GM12875 (cell line): ENCODE measurements at regions not wholly inside any gene's neighbourhood (a gene's known extent, or its start where the extent isn't known, plus 50 kb on each side); places are given as distances from the start of the nearest gene placed in this dataset.

Experiments
- H3K4me3 ChIP-seq: one replicate; pipeline ENCODE4 v1.5.1; 2011; ENCODE audit warnings: low read depth, low read length, control low read depth
- CTCF ChIP-seq: IDR thresholded peaks from 2 replicates; pipeline ENCODE4 v1.5.1; 2011; ENCODE audit warnings: low read depth, mild to moderate bottlenecking, control low read depth, inconsistent platforms, low read length, moderate library complexity, borderline replicate concordance; ENCODE audit not compliant: insufficient read depth

DNA sequence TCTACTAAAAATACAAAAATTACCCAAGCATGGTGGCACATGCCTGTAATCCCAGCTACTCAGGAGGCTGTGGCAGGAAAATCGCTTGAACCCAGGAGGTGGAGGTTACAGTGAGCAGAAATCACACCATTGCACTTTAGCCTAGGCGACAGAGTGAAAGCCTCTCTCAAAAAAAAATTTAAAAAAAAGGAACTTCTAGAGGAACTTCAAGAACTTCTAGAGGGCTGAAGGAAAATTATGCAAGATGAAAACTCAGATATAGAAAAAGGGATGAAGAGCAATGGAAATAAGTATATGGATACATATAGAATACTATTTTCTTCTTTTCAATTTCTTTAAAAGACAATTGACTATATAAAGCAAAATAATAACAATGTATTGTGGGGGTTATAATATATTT is 51.2 kb upstream of the PRR5 start:
- no peak overlapping the region for H3K4me3 ChIP-seq
- TF ChIP-seq CTCF = no peak

- H3K4me3 ChIP-seq = no peak overlapping the region
- no peak for TF ChIP-seq CTCF
Measured at GRCh38 chr22:44648821-44649565, 53.0 kb upstream of the PRR5 start.

GRCh38 chr22:44648085-44648820 is 53.8 kb upstream of the PRR5 start:
- H3K4me3 ChIP-seq = no peak overlapping the region
- TF ChIP-seq CTCF = no peak

DNA sequence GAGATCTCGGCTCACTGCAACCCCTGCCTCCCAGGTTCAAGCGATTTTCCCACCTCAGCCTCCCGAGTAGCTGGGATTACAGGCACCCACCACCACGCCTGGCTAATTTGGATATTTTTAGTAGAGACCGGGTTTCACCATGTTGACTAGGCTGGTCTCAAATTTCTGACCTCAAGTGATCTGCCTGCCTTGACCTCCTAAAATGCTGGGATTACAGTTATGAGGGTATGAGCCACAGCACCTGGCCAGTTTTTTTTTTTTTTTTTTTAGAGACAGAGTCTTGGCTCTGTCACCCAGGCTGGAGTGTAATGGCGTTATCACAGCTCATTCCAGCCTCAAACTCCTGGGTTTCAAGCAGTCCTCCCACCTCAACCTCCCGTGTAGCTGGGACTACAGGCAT is 54.9 kb upstream of the PRR5 start:
- H3K4me3 ChIP-seq = no peak overlapping the region
- no peak for TF ChIP-seq CTCF

- no peak for TF ChIP-seq CTCF
- no peak overlapping the region for H3K4me3 ChIP-seq
Measured at GRCh38 chr22:44646668-44647067, 55.3 kb upstream of the PRR5 start.

GRCh38 chr22:44646141-44646540 is 55.9 kb upstream of the PRR5 start:
- no peak for TF ChIP-seq CTCF

GRCh38 chr22:44645531-44645930 is 56.5 kb upstream of the PRR5 start:
- TF ChIP-seq CTCF = no peak
- H3K4me3 ChIP-seq = no peak overlapping the region

More at GRCh38 chr22:44646141-44646540, 55.9 kb upstream of the PRR5 start:
- no peak overlapping the region for H3K4me3 ChIP-seq
